Activated T-helper 1 cell treated with anti-CD3 and anti-CD28 coated beads, Interleukin-12 subunit alpha, Interleukin-12 subunit beta, Interleukin-2, Interleukin-4 antibody, amounts not matched to agents 30 ng/mL and 10 ng/mL and 1 ng/mL, durations not matched to agents 14 hours and 24 hours and 36 hours (primary cell): ENCODE measurements at regions not wholly inside any gene's neighbourhood (a gene's known extent, or its start where the extent isn't known, plus 50 kb on each side); places are given as distances from the start of the nearest gene placed in this dataset.

ENCODE experiments used
- DNase-seq: peaks from one replicate; pipeline ENCODE4 v3.0.0; 2021; ENCODE audit warnings: low spot score
- H3K27ac Mint-ChIP-seq: one replicate; pipeline ENCODE4 v1.8.0; 2021; ENCODE audit warnings: mild to moderate bottlenecking, mixed read lengths
- H3K27me3 Mint-ChIP-seq: one replicate; pipeline ENCODE4 v1.8.0; 2022; ENCODE audit warnings: mild to moderate bottlenecking, moderate library complexity, mixed read lengths; ENCODE audit not compliant: insufficient read depth
- H3K36me3 Mint-ChIP-seq: one replicate; pipeline ENCODE4 v1.8.0; 2021; ENCODE audit warnings: low read depth, mixed read lengths
- H3K4me1 Mint-ChIP-seq: one replicate; pipeline ENCODE4 v1.8.0; 2021; ENCODE audit warnings: low read depth, mixed read lengths
- H3K4me3 Mint-ChIP-seq: one replicate; pipeline ENCODE4 v1.8.0; 2021; ENCODE audit warnings: mild to moderate bottlenecking, moderate library complexity, mixed read lengths
- H3K9me3 Mint-ChIP-seq: one replicate; pipeline ENCODE4 v1.8.0; 2021; ENCODE audit warnings: mixed read lengths
- intact Hi-C: fragments of 100-400 bp; cut with micrococcal nuclease; formaldehyde crosslinking; loops from one replicate; pipeline ENCODE4 v1.15.1; 2024

DNA sequence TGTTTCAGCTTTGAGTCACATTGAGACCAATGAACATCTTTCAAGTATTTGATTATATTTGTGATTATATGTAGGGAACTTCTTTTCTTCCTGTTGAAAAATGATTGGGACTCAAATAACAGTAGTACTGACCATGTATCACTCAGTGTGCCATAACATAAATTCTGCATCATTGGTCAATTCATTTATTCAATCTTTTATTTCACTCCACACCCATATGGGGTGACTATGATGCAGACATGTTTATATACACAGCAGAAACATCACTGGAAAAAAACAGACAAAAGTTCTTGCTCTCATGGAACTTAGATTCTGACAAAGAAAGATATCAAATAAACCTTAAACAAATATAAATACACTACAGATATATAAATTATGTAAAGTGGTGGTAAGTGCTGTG lies 74.7 kb upstream of the ANXA1 start:
- no peaks in the 10 kb centered on the region for H3K4me1 Mint-ChIP-seq
- no peak overlapping the region for H3K4me3 Mint-ChIP-seq
- no peaks in the 10 kb centered on the region for H3K36me3 Mint-ChIP-seq
- peaks cover 23% of the 10 kb centered on the region for H3K27me3 Mint-ChIP-seq
- no peak overlapping the region for H3K27ac Mint-ChIP-seq
- H3K9me3 Mint-ChIP-seq: no peaks in the 10 kb centered on the region
- intact Hi-C loops: no loop called here
- no peak for DNase-seq

GRCh38 chr9:73074176-73074708 lies 77.4 kb upstream of the ANXA1 start:
- Mint-ChIP-seq H3K27me3 (peaks cover 23% of the 10 kb centered on the region), H3K4me1 (no peaks in the 10 kb centered on the region), H3K27ac (no peak overlapping the region), H3K4me3 (no peak overlapping the region), H3K9me3 (no peaks in the 10 kb centered on the region), H3K36me3 (no peaks in the 10 kb centered on the region)
- no peak for DNase-seq
- intact Hi-C loops: no loop called here

DNA sequence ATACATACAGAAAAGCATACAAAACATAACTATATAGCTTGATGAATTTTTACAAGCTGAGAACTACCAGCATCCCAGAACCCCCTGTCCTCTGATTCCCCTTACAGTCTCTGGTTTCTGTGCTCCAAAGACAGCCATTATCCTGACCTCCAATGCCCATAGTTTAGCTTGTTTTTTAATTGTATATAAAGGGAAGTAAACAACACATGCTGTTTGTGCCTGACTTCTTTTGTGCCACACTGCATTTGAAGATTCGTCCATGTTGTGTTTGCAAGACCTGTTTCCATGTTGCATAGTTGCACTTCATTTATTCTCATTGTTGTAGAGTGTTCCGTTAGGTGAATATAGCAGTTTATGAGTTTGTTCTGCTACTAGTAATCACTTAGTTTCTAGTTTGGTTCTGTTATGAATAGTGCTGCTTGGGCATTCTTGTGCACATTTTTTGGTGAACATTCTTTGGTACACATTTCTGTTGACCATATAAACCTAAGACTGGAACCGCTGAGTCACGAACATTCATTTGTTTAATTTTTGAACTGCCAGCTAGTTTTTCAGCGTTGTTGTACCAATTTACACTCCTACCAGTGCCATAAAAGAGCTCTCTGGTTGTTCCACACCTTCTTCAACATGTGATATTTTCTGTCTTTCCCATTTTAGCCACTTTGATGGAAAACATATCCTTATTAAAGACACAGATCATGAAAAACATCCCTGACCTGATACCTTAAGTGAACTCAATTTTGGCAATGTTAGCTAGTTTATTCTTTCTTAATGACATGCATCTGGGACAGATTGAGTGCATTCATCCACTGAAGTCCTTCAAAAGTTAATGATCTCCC lies 78.1 kb upstream of the ANXA1 start:
- Mint-ChIP-seq H3K36me3 (no peaks in the 10 kb centered on the region), H3K4me3 (no peak overlapping the region), H3K27ac (no peak overlapping the region), H3K4me1 (no peaks in the 10 kb centered on the region), H3K27me3 (peaks cover 23% of the 10 kb centered on the region), H3K9me3 (no peaks in the 10 kb centered on the region)
- intact Hi-C loops: no loop called here
- DNase-seq: no peak

DNA sequence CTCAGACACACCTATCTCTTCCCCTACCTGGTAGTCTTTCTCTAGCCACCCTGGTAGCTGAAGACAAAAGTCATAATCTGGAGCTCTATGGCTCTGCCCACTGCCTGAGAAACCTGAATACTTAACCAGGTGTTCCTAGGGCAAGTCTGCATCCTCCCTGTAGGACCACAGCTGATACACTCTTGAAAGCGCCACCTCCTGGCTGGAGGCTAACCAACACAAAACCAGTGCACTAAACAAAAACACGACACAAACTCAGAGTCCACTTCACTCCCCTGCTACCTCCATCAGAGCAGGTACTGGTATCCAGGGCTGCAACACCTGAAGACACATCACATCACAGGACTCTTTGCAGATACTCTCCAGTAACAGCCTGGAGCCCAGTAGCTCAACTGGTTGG lies 84.6 kb upstream of the ANXA1 start:
- intact Hi-C loops: no loop called here
- Mint-ChIP-seq H3K9me3 (no peaks in the 10 kb centered on the region), H3K36me3 (no peaks in the 10 kb centered on the region), H3K4me1 (no peaks in the 10 kb centered on the region), H3K27me3 (peaks cover 2% of the 10 kb centered on the region), H3K4me3 (no peak overlapping the region), H3K27ac (no peak overlapping the region)
- no peak for DNase-seq

DNA sequence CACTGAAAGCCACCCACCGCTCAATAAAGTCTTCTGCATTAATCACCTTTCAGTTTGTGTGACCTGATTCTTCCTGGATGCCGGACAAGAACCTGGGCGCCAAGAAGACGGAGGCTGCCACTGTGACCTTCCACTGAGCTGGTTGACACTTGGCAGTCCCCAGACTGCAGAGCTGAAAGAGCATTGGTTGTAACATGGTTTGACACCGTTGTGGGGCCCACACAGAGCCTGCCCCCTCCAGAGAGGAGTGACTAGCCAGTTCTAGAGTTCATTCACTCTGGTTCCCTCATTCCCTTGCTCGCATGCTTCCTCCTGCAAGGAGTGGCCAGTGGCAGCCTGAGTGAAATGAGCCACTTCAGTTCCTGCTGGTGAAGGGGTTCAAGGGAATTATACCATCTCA lies 86.2 kb upstream of the ANXA1 start:
- no peaks in the 10 kb centered on the region for H3K36me3 Mint-ChIP-seq
- peaks cover 1% of the 10 kb centered on the region for H3K27me3 Mint-ChIP-seq
- H3K9me3 Mint-ChIP-seq: no peaks in the 10 kb centered on the region
- no peaks in the 10 kb centered on the region for H3K4me1 Mint-ChIP-seq
- DNase-seq: no peak
- no peak overlapping the region for H3K27ac Mint-ChIP-seq
- no peak overlapping the region for H3K4me3 Mint-ChIP-seq
- intact Hi-C loops: no loop called here

GRCh38 chr9:73064315-73064714 lies 87.3 kb upstream of the ANXA1 start:
- Mint-ChIP-seq H3K27me3 (peaks cover 3% of the 10 kb centered on the region), H3K4me1 (no peaks in the 10 kb centered on the region), H3K36me3 (no peaks in the 10 kb centered on the region), H3K4me3 (no peak overlapping the region), H3K27ac (no peak overlapping the region), H3K9me3 (no peaks in the 10 kb centered on the region)
- no peak for DNase-seq
- intact Hi-C loops: no loop called here

DNA sequence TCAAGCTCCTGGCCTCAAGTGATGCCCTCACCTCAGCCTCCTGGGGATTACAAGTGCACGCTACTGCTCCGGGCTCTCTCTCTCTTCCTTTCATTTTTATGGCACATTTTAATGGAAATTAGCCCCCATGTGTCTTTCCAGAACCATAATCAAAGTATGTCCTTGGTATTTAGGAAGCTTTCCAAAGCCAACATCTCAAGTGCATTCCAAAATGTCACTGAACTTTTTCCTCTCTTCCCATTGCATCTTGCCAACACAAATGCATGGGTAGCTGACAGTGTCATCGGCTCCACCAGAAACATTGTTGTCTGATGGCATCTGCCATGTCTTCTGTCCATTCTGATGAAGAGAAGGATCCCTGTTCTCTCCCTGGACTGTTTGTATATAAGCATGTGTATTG lies 90.5 kb upstream of the ANXA1 start:
- intact Hi-C loops: no loop called here
- Mint-ChIP-seq H3K27me3 (peaks cover 4% of the 10 kb centered on the region), H3K27ac (no peak overlapping the region), H3K36me3 (no peaks in the 10 kb centered on the region), H3K4me3 (no peak overlapping the region), H3K9me3 (no peaks in the 10 kb centered on the region), H3K4me1 (no peaks in the 10 kb centered on the region)
- DNase-seq: no peak

DNA sequence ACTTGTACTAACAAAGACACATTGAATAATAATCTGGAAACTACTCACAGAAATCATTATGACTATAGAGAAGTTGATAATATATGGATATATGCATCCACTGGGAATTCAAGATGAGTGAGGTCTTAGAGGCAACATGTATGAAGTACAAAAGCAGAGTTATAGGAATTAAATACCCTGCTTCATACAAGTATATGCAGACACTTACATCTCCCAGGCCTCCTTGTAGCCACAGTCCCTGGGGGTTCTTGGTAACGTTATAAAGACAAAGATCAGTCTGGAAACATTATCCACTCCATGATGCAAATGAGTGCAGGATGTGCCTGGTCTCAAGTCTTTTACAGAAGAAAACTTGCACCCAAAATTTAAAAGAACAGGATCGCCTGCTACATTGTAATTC lies 92.4 kb upstream of the ANXA1 start:
- Mint-ChIP-seq H3K27ac (no peak overlapping the region), H3K9me3 (no peaks in the 10 kb centered on the region), H3K4me1 (no peaks in the 10 kb centered on the region), H3K27me3 (peaks cover 4% of the 10 kb centered on the region), H3K4me3 (no peak overlapping the region), H3K36me3 (no peaks in the 10 kb centered on the region)
- no peak for DNase-seq
- intact Hi-C loops: no loop called here

- intact Hi-C loops: no loop called here
- Mint-ChIP-seq H3K36me3 (no peaks in the 10 kb centered on the region), H3K27me3 (peaks cover 4% of the 10 kb centered on the region), H3K4me3 (no peak overlapping the region), H3K27ac (no peak overlapping the region), H3K4me1 (no peaks in the 10 kb centered on the region), H3K9me3 (no peaks in the 10 kb centered on the region)
- no peak for DNase-seq
Observed at GRCh38 chr9:73056245-73056644, 95.4 kb upstream of the ANXA1 start.

DNA sequence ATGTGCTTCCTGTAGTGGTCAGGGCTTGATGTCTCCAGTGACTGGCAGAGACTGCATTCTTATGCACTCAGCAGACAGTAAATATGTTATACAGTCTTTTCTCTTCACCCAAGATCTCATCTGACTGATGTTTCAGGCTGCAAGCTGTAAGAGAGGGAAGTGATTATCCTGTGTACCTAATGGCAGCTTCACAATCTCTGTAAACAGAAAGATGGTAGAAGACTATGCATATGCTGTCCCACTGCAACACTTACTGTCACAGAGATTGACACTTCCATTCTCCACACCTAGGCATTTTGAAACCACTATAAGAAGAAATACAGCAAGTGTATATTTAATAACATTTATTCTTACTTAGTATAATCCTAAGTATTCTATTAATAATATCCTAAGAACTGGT lies 97.6 kb upstream of the ANXA1 start:
- Mint-ChIP-seq H3K27me3 (peaks cover 2% of the 10 kb centered on the region), H3K27ac (no peak overlapping the region), H3K36me3 (no peaks in the 10 kb centered on the region), H3K4me1 (no peaks in the 10 kb centered on the region), H3K9me3 (no peaks in the 10 kb centered on the region), H3K4me3 (no peak overlapping the region)
- intact Hi-C loops: no loop called here
- no peak for DNase-seq

GRCh38 chr9:73053543-73053942 lies 98.1 kb upstream of the ANXA1 start:
- intact Hi-C loops: no loop called here
- Mint-ChIP-seq H3K9me3 (no peaks in the 10 kb centered on the region), H3K4me3 (no peak overlapping the region), H3K27ac (no peak overlapping the region), H3K36me3 (no peaks in the 10 kb centered on the region), H3K27me3 (peaks cover 2% of the 10 kb centered on the region), H3K4me1 (no peaks in the 10 kb centered on the region)
- no peak for DNase-seq

GRCh38 chr9:73050887-73051550 lies 98.2 kb upstream of the ALDH1A1 start:
- Mint-ChIP-seq H3K9me3 (no peaks in the 10 kb centered on the region), H3K27ac (no peak overlapping the region), H3K4me3 (no peak overlapping the region), H3K36me3 (no peaks in the 10 kb centered on the region), H3K4me1 (no peaks in the 10 kb centered on the region), H3K27me3 (no peaks in the 10 kb centered on the region)
- intact Hi-C loops: no loop called here
- no peak for DNase-seq

GRCh38 chr9:73050065-73050816 lies 97.4 kb upstream of the ALDH1A1 start:
- H3K36me3 Mint-ChIP-seq: no peaks in the 10 kb centered on the region
- intact Hi-C loops: no loop called here
- H3K27ac Mint-ChIP-seq: no peak overlapping the region
- H3K27me3 Mint-ChIP-seq: no peaks in the 10 kb centered on the region
- no peaks in the 10 kb centered on the region for H3K4me1 Mint-ChIP-seq
- DNase-seq: no peak
- H3K4me3 Mint-ChIP-seq: no peak overlapping the region
- no peaks in the 10 kb centered on the region for H3K9me3 Mint-ChIP-seq
